H9 (cell line): ENCODE measurements at regions not wholly inside any gene's neighbourhood (a gene's known extent, or its start where the extent isn't known, plus 50 kb on each side); places are given as distances from the start of the nearest gene placed in this dataset.

Experiments
- DNase-seq: peaks from one replicate; pipeline ENCODE4 v3.0.0-alpha.2; 2017
- H2AFZ ChIP-seq: one replicate; pipeline ENCODE4 v1.6.1; 2013; ENCODE audit warnings: mild to moderate bottlenecking, low read length, control low read depth, moderate library complexity
- H2AK5ac ChIP-seq: 2 replicates; pipeline ENCODE4 v1.6.1; 2013; ENCODE audit warnings: low read length, control low read depth, mixed read lengths; ENCODE audit not compliant: insufficient read length
- H2BK120ac ChIP-seq: one replicate; pipeline ENCODE4 v1.6.1; 2013; ENCODE audit warnings: low read depth, mild to moderate bottlenecking, low read length, control low read depth, inconsistent platforms; ENCODE audit not compliant: poor library complexity, severe bottlenecking
- H2BK12ac ChIP-seq: 2 replicates; pipeline ENCODE4 v1.6.1; 2013; ENCODE audit warnings: low read length, control low read depth, mixed read lengths, low read depth; ENCODE audit not compliant: insufficient read length
- H2BK15ac ChIP-seq: 2 replicates; pipeline ENCODE4 v1.6.1; 2013; ENCODE audit warnings: low read depth, low read length, control low read depth
- H2BK20ac ChIP-seq: one replicate; pipeline ENCODE4 v1.6.1; 2013; ENCODE audit warnings: low read depth, mild to moderate bottlenecking, low read length, control low read depth, inconsistent platforms; ENCODE audit not compliant: poor library complexity, severe bottlenecking
- H2BK5ac ChIP-seq: 2 replicates; pipeline ENCODE4 v1.6.1; 2013; ENCODE audit warnings: low read length, control low read depth, mixed read lengths; ENCODE audit not compliant: insufficient read length
- H3K14ac ChIP-seq: 2 replicates; pipeline ENCODE4 v1.6.1; 2013; ENCODE audit warnings: low read length, control low read depth; ENCODE audit not compliant: insufficient read depth
- H3K18ac ChIP-seq: 2 replicates; pipeline ENCODE4 v1.6.1; 2013; ENCODE audit warnings: low read depth, mild to moderate bottlenecking, mixed read lengths, low read length, control low read depth; ENCODE audit not compliant: insufficient read length
- H3K23ac ChIP-seq: 2 replicates; pipeline ENCODE4 v1.6.1; 2013; ENCODE audit warnings: low read length, control low read depth, mixed read lengths, low read depth; ENCODE audit not compliant: insufficient read length
- H3K23me2 ChIP-seq: 2 replicates; pipeline ENCODE4 v1.6.1; 2013; ENCODE audit warnings: low read depth, mild to moderate bottlenecking, mixed read lengths, low read length, control low read depth; ENCODE audit not compliant: insufficient read length, poor library complexity, severe bottlenecking
- H3K27ac ChIP-seq: 2 replicates; pipeline ENCODE4 v1.5.1; 2013; ENCODE audit warnings: low read length, control low read depth, mixed read lengths, low read depth; ENCODE audit not compliant: insufficient read length
- H3K27me3 ChIP-seq: 2 replicates; pipeline ENCODE4 v1.6.1; 2013; ENCODE audit warnings: low read length, control low read depth, inconsistent platforms; ENCODE audit not compliant: insufficient read depth
- H3K4ac ChIP-seq: 2 replicates; pipeline ENCODE4 v1.6.1; 2013; ENCODE audit warnings: low read depth, mild to moderate bottlenecking, control low read depth, inconsistent platforms, low read length, moderate library complexity
- H3K4me1 ChIP-seq: 2 replicates; pipeline ENCODE4 v1.6.1; 2013; ENCODE audit warnings: low read length, control low read depth, inconsistent platforms; ENCODE audit not compliant: insufficient read depth
- H3K4me2 ChIP-seq: 2 replicates; pipeline ENCODE4 v1.6.1; 2013; ENCODE audit warnings: low read length, control low read depth, mixed read lengths; ENCODE audit not compliant: insufficient read length, insufficient read depth
- H3K56ac ChIP-seq: 2 replicates; pipeline ENCODE4 v1.6.1; 2013; ENCODE audit warnings: low read depth, mild to moderate bottlenecking, mixed read lengths, low read length, control low read depth; ENCODE audit not compliant: insufficient read length
- H3K79me1 ChIP-seq: 2 replicates; pipeline ENCODE4 v1.6.1; 2013; ENCODE audit warnings: low read depth, mild to moderate bottlenecking, moderate library complexity, low read length, control low read depth, inconsistent platforms; ENCODE audit not compliant: insufficient read depth, poor library complexity, severe bottlenecking
- H3K79me2 ChIP-seq: 2 replicates; pipeline ENCODE4 v1.6.1; 2013; ENCODE audit warnings: low read length, control low read depth, inconsistent platforms; ENCODE audit not compliant: insufficient read depth
- H3K9ac ChIP-seq: 2 replicates; pipeline ENCODE4 v1.6.1; 2013; ENCODE audit warnings: low read length, control low read depth, mixed read lengths; ENCODE audit not compliant: insufficient read length; ENCODE audit errors: extremely low read depth
- H3K9me3 ChIP-seq: one replicate; pipeline ENCODE4 v1.6.1; 2013; ENCODE audit warnings: low read depth, low read length, inconsistent platforms; ENCODE audit not compliant: control insufficient read depth
- H3T11ph ChIP-seq: one replicate; pipeline ENCODE4 v1.6.1; 2013; ENCODE audit warnings: mild to moderate bottlenecking, low read length, control low read depth, inconsistent platforms
- H4K20me1 ChIP-seq: one replicate; pipeline ENCODE4 v1.6.1; 2013; ENCODE audit not compliant: control insufficient read depth, insufficient read length, insufficient read depth
- H4K5ac ChIP-seq: 2 replicates; pipeline ENCODE4 v1.6.1; 2013; ENCODE audit warnings: low read depth, mild to moderate bottlenecking, mixed read lengths, low read length, control low read depth; ENCODE audit not compliant: insufficient read length
- H4K8ac ChIP-seq: replicated peaks from 2 replicates; pipeline ENCODE4 v1.6.1; 2013; ENCODE audit warnings: low read length, control low read depth, mixed read lengths, low read depth; ENCODE audit not compliant: insufficient read length
- H4K91ac ChIP-seq: 2 replicates; pipeline ENCODE4 v1.6.1; 2013; ENCODE audit warnings: low read depth, mild to moderate bottlenecking, moderate library complexity, mixed read lengths, low read length, control low read depth; ENCODE audit not compliant: insufficient read length
- H3K27ac Mint-ChIP-seq, 3 experiments: 2 replicates in 2 of 3; 3 replicates in 1 of 3; pipeline ENCODE4 v1.8.0; 2020 to 2021; ENCODE audit warnings: mixed read lengths in 3 of 3, mild to moderate bottlenecking in 1 of 3, moderate library complexity in 1 of 3
- H3K27me3 Mint-ChIP-seq: 2 replicates; pipeline ENCODE4 v1.8.0; 2021; ENCODE audit warnings: low read depth, mild to moderate bottlenecking, moderate library complexity, mixed read lengths
- H3K36me3 Mint-ChIP-seq, 3 experiments: 2 replicates in 2 of 3; 3 replicates in 1 of 3; pipeline ENCODE4 v1.8.0; 2020 to 2021; ENCODE audit warnings: low read depth in 3 of 3, mixed read lengths in 3 of 3; ENCODE audit not compliant: insufficient read depth in 1 of 3
- H3K4me1 Mint-ChIP-seq, 2 experiments: 2 replicates each; pipeline ENCODE4 v1.8.0; 2020; ENCODE audit warnings: mixed read lengths in 2 of 2
- H3K4me3 Mint-ChIP-seq, 2 experiments: 2 replicates in 1 of 2; 3 replicates in 1 of 2; pipeline ENCODE4 v1.8.0; 2020 to 2021; ENCODE audit warnings: mild to moderate bottlenecking in 2 of 2, mixed read lengths in 2 of 2, moderate library complexity in 1 of 2
- H3K9me3 Mint-ChIP-seq, 2 experiments: 2 replicates in 1 of 2; 3 replicates in 1 of 2; pipeline ENCODE4 v1.8.0; 2020; ENCODE audit warnings: mild to moderate bottlenecking in 2 of 2, mixed read lengths in 2 of 2, moderate library complexity in 1 of 2
- WGBS: extraction: QIAGEN DNeasy Blood & Tissue Kit; methylation state at CpG from one replicate; pipeline ENCODE4 v1.1.7; 2013; ENCODE audit warnings: missing lambda C conversion rate, low lambda C conversion rate, mixed read lengths; ENCODE audit not compliant: insufficient read length; ENCODE audit errors: extremely low coverage; 5-methylcytosine and 5-hydroxymethylcytosine counted together
- TF ChIP-seq, protein P1 (sequence below): fragments of 200-600 bp; sonication (generic); conservative IDR thresholded peaks from 3 replicates; pipeline ENCODE4 v1.8.0; 2021; ENCODE audit warnings: antibody characterized with exemption, mild to moderate bottlenecking

GRCh38 chr19:29289020-29289419 lies 76.1 kb upstream of the UQCRFS1 start:
- no peaks in the 10 kb centered on the region for H3K36me3 Mint-ChIP-seq
- Histone ChIP-seq H4K20me1 (no peaks in the 10 kb centered on the region), H3K4me1 (peaks cover 1% of the 10 kb centered on the region; the same call in 1 of the 2 replicates), H2BK20ac (no peak overlapping the region), H4K91ac (no peak overlapping the region), H2AK5ac (no peak overlapping the region), H4K5ac (no peak overlapping the region), H2BK120ac (no peak overlapping the region), H2BK15ac (no peak overlapping the region), H3K9ac (no peak overlapping the region), H2AFZ (no peak overlapping the region), H3K79me2 (no peaks in the 10 kb centered on the region), H3K14ac (no peak overlapping the region), H3K4ac (no peak overlapping the region), H3K79me1 (no peaks in the 10 kb centered on the region), H3K23ac (no peak overlapping the region), H2BK5ac (no peak overlapping the region), H3K56ac (no peak overlapping the region), H3K4me2 (no peak overlapping the region), H3K23me2 (no peaks in the 10 kb centered on the region), H3K27ac (no peak overlapping the region), H4K8ac (no peak overlapping the region), H3K9me3 (no peaks in the 10 kb centered on the region), H3T11ph (no peak overlapping the region), H3K18ac (no peak overlapping the region), H3K27me3 (no peaks in the 10 kb centered on the region), H2BK12ac (no peak overlapping the region)
- H3K27ac Mint-ChIP-seq, result no peak overlapping the region
- DNase-seq, result no peak
- H3K4me3 Mint-ChIP-seq, result no peak overlapping the region
- peaks cover 4 to 8% of the 10 kb centered on the region in 2 experiments; a peak in 3 of 5 replicates for H3K9me3 Mint-ChIP-seq
- peaks cover 22% of the 10 kb centered on the region for H3K27me3 Mint-ChIP-seq
- peaks cover 27 to 36% of the 10 kb centered on the region in 2 experiments for H3K4me1 Mint-ChIP-seq
- no CpG with 5 or more reads among the region's 2 CpGs for WGBS
- TF ChIP-seq, protein P1, sequence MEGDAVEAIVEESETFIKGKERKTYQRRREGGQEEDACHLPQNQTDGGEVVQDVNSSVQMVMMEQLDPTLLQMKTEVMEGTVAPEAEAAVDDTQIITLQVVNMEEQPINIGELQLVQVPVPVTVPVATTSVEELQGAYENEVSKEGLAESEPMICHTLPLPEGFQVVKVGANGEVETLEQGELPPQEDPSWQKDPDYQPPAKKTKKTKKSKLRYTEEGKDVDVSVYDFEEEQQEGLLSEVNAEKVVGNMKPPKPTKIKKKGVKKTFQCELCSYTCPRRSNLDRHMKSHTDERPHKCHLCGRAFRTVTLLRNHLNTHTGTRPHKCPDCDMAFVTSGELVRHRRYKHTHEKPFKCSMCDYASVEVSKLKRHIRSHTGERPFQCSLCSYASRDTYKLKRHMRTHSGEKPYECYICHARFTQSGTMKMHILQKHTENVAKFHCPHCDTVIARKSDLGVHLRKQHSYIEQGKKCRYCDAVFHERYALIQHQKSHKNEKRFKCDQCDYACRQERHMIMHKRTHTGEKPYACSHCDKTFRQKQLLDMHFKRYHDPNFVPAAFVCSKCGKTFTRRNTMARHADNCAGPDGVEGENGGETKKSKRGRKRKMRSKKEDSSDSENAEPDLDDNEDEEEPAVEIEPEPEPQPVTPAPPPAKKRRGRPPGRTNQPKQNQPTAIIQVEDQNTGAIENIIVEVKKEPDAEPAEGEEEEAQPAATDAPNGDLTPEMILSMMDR, result no peak
